Calu3 (cell line): ENCODE measurements at regions not wholly inside any gene's neighbourhood (a gene's known extent, or its start where the extent isn't known, plus 50 kb on each side); places are given as distances from the start of the nearest gene placed in this dataset.

Source experiments
- BruUV-seq: library from RNA; stranded (reverse); fragments of 400-500 nt; replicated peaks from 2 replicates; lab custom pipeline; 2021; lab: Mats Ljungman, UMichigan
- CTCF ChIA-PET: fragments of 300-600 bp; sonication (Branson Sonifier 250); formaldehyde crosslinking; loops from one replicate; lab custom pipeline; 2022; ENCODE audit warnings: antibody characterized with exemption; lab: Charles Lee
- DNase-seq: peaks from one replicate; pipeline ENCODE4 v3.0.0; 2022
- H3K27ac Mint-ChIP-seq: one replicate; pipeline ENCODE4 v1.8.0; 2022; ENCODE audit warnings: mixed read lengths; ENCODE audit not compliant: unreplicated experiment
- H3K27me3 Mint-ChIP-seq: one replicate; pipeline ENCODE4 v1.8.0; 2022; ENCODE audit warnings: mixed read lengths; ENCODE audit not compliant: unreplicated experiment
- H3K36me3 Mint-ChIP-seq: one replicate; pipeline ENCODE4 v1.8.0; 2022; ENCODE audit warnings: mild to moderate bottlenecking, moderate library complexity, mixed read lengths; ENCODE audit not compliant: insufficient read depth, unreplicated experiment
- H3K4me1 Mint-ChIP-seq: one replicate; pipeline ENCODE4 v1.8.0; 2022; ENCODE audit warnings: mild to moderate bottlenecking, low read depth, mixed read lengths; ENCODE audit not compliant: unreplicated experiment
- H3K4me3 Mint-ChIP-seq: one replicate; pipeline ENCODE4 v1.8.0; 2022; ENCODE audit warnings: mild to moderate bottlenecking, low read depth, moderate library complexity, mixed read lengths; ENCODE audit not compliant: unreplicated experiment
- H3K9me3 Mint-ChIP-seq: one replicate; pipeline ENCODE4 v1.8.0; 2022; ENCODE audit warnings: low read depth, mixed read lengths; ENCODE audit not compliant: unreplicated experiment
- CTCF ChIP-seq: fragments of 200-600 bp; IDR thresholded peaks from one replicate; pipeline ENCODE4 v1.8.0; 2022; ENCODE audit warnings: antibody characterized with exemption; ENCODE audit not compliant: unreplicated experiment
- intact Hi-C: fragments of 100-400 bp; cut with micrococcal nuclease; formaldehyde crosslinking; loops from one replicate; pipeline ENCODE4 v1.10.0; 2022; ENCODE audit not compliant: unreplicated experiment

GRCh38 chr9:96159596-96159995, 142.4 kb downstream of the HSD17B3 start:
- CTCF ChIA-PET, result no interaction called here
- TF ChIP-seq CTCF, result no peak
- DNase-seq, result no peak
- Mint-ChIP-seq H3K36me3 (no peaks in the 10 kb centered on the region), H3K4me1 (no peaks in the 10 kb centered on the region), H3K27ac (no peak overlapping the region), H3K27me3 (peaks cover 58% of the 10 kb centered on the region), H3K4me3 (no peak overlapping the region), H3K9me3 (no peaks in the 10 kb centered on the region)
- BruUV-seq, result no TSS peak
- intact Hi-C loops, result no loop called here

GRCh38 chr9:96158909-96159575, 142.9 kb downstream of the HSD17B3 start:
- TF ChIP-seq CTCF, result no peak
- Mint-ChIP-seq H3K9me3 (no peaks in the 10 kb centered on the region), H3K27ac (no peak overlapping the region), H3K36me3 (no peaks in the 10 kb centered on the region), H3K4me3 (no peak overlapping the region), H3K4me1 (no peaks in the 10 kb centered on the region), H3K27me3 (peaks cover 58% of the 10 kb centered on the region)
- intact Hi-C loops, result no loop called here
- DNase-seq, result no peak
- CTCF ChIA-PET, result no interaction called here
- no TSS peak for BruUV-seq

GRCh38 chr9:96158147-96158546, 143.8 kb downstream of the HSD17B3 start:
- H3K27me3 Mint-ChIP-seq, result peaks cover 58% of the 10 kb centered on the region
- no peak overlapping the region for H3K27ac Mint-ChIP-seq
- no peaks in the 10 kb centered on the region for H3K9me3 Mint-ChIP-seq
- DNase-seq, result no peak
- H3K4me1 Mint-ChIP-seq, result no peaks in the 10 kb centered on the region
- CTCF ChIA-PET, result no interaction called here
- TF ChIP-seq CTCF, result no peak
- H3K4me3 Mint-ChIP-seq, result no peak overlapping the region
- BruUV-seq, result no TSS peak
- H3K36me3 Mint-ChIP-seq, result no peaks in the 10 kb centered on the region
- intact Hi-C loops, result no loop called here

GRCh38 chr9:96157675-96158074, 144.3 kb downstream of the HSD17B3 start:
- no peak overlapping the region for H3K4me3 Mint-ChIP-seq
- CTCF ChIA-PET, result no interaction called here

More at GRCh38 chr9:96157675-96158074, 144.3 kb downstream of the HSD17B3 start:
- Mint-ChIP-seq H3K4me1 (no peaks in the 10 kb centered on the region), H3K36me3 (no peaks in the 10 kb centered on the region), H3K27me3 (peaks cover 53% of the 10 kb centered on the region), H3K27ac (no peak overlapping the region), H3K9me3 (no peaks in the 10 kb centered on the region)
- no peak for TF ChIP-seq CTCF
- intact Hi-C loops, result no loop called here
- BruUV-seq, result no TSS peak
- no peak for DNase-seq
